Suprapubic skin (tissue), 4 donors: ENCODE measurements at regions not wholly inside any gene's neighbourhood (a gene's known extent, or its start where the extent isn't known, plus 50 kb on each side); places are given as distances from the start of the nearest gene placed in this dataset.
"Not testable (repeated sequence)": the region's sequence is repeated elsewhere in the genome, so short reads cannot be mapped to it uniquely, and the experiment has no call there.

Experiments used
- EP300 ChIP-seq: sonication (generic); formaldehyde crosslinking; IDR thresholded peaks from one replicate; pipeline ENCODE4 v1.6.1; 2017; ENCODE audit warnings: antibody characterized with exemption
- POLR2A ChIP-seq, 2 donors: fragments of 450-650 bp; IDR thresholded peaks; one replicate each; pipeline ENCODE4 v1.6.1; 2017; ENCODE audit warnings: antibody characterized with exemption in 2 of 2, mild to moderate bottlenecking in 2 of 2, moderate library complexity in 2 of 2
- POLR2AphosphoS5 ChIP-seq, 3 donors: sonication (generic); formaldehyde crosslinking; IDR thresholded peaks; one replicate each; pipeline ENCODE4 v1.6.1; 2017; ENCODE audit warnings: antibody characterized with exemption in 3 of 3
- TF ChIP-seq, protein P1 (sequence below), 2 donors: fragments of 200-600 bp in 1 of 2; fragments of 450-650 bp in 1 of 2; sonication (generic) in 1 of 2; IDR thresholded peaks; one replicate each; pipeline ENCODE4 v1.5.1; 2016 to 2019; ENCODE audit warnings: antibody characterized with exemption in 2 of 2, mild to moderate bottlenecking in 1 of 2, moderate library complexity in 1 of 2

DNA sequence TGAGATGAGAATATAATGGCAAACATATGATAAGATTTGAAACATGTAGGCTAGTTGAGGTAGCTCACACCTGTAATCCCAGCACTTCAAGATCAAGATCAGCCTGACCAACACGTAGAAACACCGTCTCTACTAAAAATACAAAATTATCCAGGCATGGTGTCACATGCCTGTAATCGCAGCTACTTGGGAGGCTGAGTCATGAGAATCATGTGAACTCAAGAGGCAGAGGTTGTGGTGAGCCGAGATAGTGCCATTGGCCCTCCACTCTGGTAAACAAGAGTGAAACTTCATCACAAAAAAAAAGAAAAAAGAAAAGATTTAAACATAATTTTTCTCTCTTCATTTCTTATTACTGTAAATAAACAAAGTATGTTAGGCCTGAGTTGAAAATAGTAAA lies 193.9 kb upstream of the TSPY4 start:
- TF ChIP-seq, protein P1, sequence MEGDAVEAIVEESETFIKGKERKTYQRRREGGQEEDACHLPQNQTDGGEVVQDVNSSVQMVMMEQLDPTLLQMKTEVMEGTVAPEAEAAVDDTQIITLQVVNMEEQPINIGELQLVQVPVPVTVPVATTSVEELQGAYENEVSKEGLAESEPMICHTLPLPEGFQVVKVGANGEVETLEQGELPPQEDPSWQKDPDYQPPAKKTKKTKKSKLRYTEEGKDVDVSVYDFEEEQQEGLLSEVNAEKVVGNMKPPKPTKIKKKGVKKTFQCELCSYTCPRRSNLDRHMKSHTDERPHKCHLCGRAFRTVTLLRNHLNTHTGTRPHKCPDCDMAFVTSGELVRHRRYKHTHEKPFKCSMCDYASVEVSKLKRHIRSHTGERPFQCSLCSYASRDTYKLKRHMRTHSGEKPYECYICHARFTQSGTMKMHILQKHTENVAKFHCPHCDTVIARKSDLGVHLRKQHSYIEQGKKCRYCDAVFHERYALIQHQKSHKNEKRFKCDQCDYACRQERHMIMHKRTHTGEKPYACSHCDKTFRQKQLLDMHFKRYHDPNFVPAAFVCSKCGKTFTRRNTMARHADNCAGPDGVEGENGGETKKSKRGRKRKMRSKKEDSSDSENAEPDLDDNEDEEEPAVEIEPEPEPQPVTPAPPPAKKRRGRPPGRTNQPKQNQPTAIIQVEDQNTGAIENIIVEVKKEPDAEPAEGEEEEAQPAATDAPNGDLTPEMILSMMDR (IDR thresholded peaks at IDR 0.05): not testable (repeated sequence)
- not testable (repeated sequence) for TF ChIP-seq POLR2A (IDR thresholded peaks at IDR 0.05); POLR2AphosphoS5 (IDR thresholded peaks at IDR 0.05); EP300
